H1 (cell line): ENCODE measurements at regions not wholly inside any gene's neighbourhood (a gene's known extent, or its start where the extent isn't known, plus 50 kb on each side); places are given as distances from the start of the nearest gene placed in this dataset.

Source experiments
- CTCF ChIA-PET: fragments of 300-600 bp; sonication (Branson Sonifier 250); formaldehyde crosslinking; loops from one replicate; lab custom pipeline; 2021; ENCODE audit not compliant: partially characterized antibody; lab: Charles Lee
- POLR2A ChIA-PET: fragments of 300-600 bp; sonication (Branson Sonifier 250); formaldehyde crosslinking; loops from one replicate; lab custom pipeline; 2021; ENCODE audit warnings: inconsistent platforms; ENCODE audit not compliant: partially characterized antibody; lab: Charles Lee
- DNase-seq, 2 experiments: peaks; one replicate each; pipeline versions ENCODE4 v3.0.0 to v3.0.0-alpha.2; 2010 to 2022; ENCODE audit warnings: low spot score in 2 of 2, low read depth in 1 of 2, mixed read lengths in 1 of 2
- FAIRE-seq: peaks from 2 replicates; lab custom pipeline; 2011; peaks lifted over from hg19 to GRCh38; lab: Jason Lieb, UNC
- H2AFZ ChIP-seq: 2 replicates; pipeline ENCODE4 v1.8.1; 2012; ENCODE audit warnings: low read length, inconsistent platforms
- H2AK5ac ChIP-seq: 2 replicates; pipeline ENCODE4 v1.6.1; 2013; ENCODE audit warnings: low read depth, low read length
- H2BK120ac ChIP-seq: replicated peaks from 2 replicates; pipeline ENCODE3; 2013; ENCODE audit warnings: low read depth, low read length, inconsistent platforms
- H2BK12ac ChIP-seq: 2 replicates; pipeline ENCODE4 v1.6.1; 2013; ENCODE audit warnings: low read depth, low read length
- H2BK15ac ChIP-seq: 2 replicates; pipeline ENCODE4 v1.6.1; 2013; ENCODE audit warnings: low read length
- H2BK20ac ChIP-seq: 2 replicates; pipeline ENCODE4 v1.6.1; 2013; ENCODE audit warnings: low read length
- H2BK5ac ChIP-seq: 2 replicates; pipeline ENCODE4 v1.6.1; 2013; ENCODE audit warnings: low read depth, low read length
- H3K14ac ChIP-seq: 2 replicates; pipeline ENCODE4 v1.6.1; 2013; ENCODE audit warnings: inconsistent platforms; ENCODE audit not compliant: insufficient read length
- H3K18ac ChIP-seq: 2 replicates; pipeline ENCODE4 v1.6.1; 2013; ENCODE audit warnings: low read length; ENCODE audit errors: extremely low read depth
- H3K23ac ChIP-seq: 2 replicates; pipeline ENCODE4 v1.6.1; 2013; ENCODE audit warnings: inconsistent platforms; ENCODE audit not compliant: insufficient read length
- H3K23me2 ChIP-seq: 2 replicates; pipeline ENCODE4 v1.6.1; 2013; ENCODE audit warnings: low read depth, low read length
- H3K27ac ChIP-seq: 2 replicates; pipeline ENCODE4 v1.6.1; 2011; ENCODE audit warnings: low read depth, low read length, inconsistent platforms
- H3K27me3 ChIP-seq, 4 experiments: replicated peaks in 1 of 4; 1 replicate in 1 of 4; 2 replicates in 3 of 4; pipeline versions ENCODE4 v1.6.1 to v1.8.1; 2011 to 2013; ENCODE audit warnings: low read length in 3 of 4, mild to moderate bottlenecking in 3 of 4, inconsistent platforms in 2 of 4, mixed read lengths in 2 of 4, moderate library complexity in 1 of 4; ENCODE audit not compliant: control insufficient read depth in 3 of 4, insufficient read depth in 3 of 4; ENCODE audit errors: extremely low read depth in 1 of 4
- H3K36me3 ChIP-seq, 4 experiments: 2 replicates each; pipeline versions ENCODE4 v1.6.1 to v1.8.1; 2011 to 2013; ENCODE audit warnings: mild to moderate bottlenecking in 4 of 4, low read length in 3 of 4, moderate library complexity in 2 of 4, control low read depth in 1 of 4, inconsistent platforms in 1 of 4; ENCODE audit not compliant: insufficient read depth in 4 of 4, control insufficient read depth in 2 of 4
- H3K4ac ChIP-seq: replicated peaks from 2 replicates; pipeline ENCODE3; 2013; ENCODE audit warnings: low read length, low read depth, mixed read lengths, inconsistent platforms; ENCODE audit not compliant: insufficient read length
- H3K4me1 ChIP-seq, 4 experiments: replicated peaks in 1 of 4; 1 replicate in 1 of 4; 2 replicates in 3 of 4; pipeline versions ENCODE4 v1.6.1 to v1.8.1; 2011 to 2013; ENCODE audit warnings: low read length in 3 of 4, inconsistent platforms in 2 of 4, mixed read lengths in 1 of 4; ENCODE audit not compliant: insufficient read depth in 4 of 4, control insufficient read depth in 3 of 4
- H3K4me2 ChIP-seq, 2 experiments: 2 replicates each; pipeline versions ENCODE4 v1.6.1 to v1.8.1; 2011 to 2013; ENCODE audit warnings: low read depth in 2 of 2, low read length in 2 of 2, control low read depth in 1 of 2, inconsistent platforms in 1 of 2, mild to moderate bottlenecking in 1 of 2; ENCODE audit not compliant: insufficient read depth in 1 of 2
- H3K4me3 ChIP-seq, 4 experiments: fragments of 200-600, 300-600 bp in 1 of 4; sonication (generic), shearing (Covaris generic), sonication (Bioruptor Twin) in 1 of 4; 2 replicates each; pipeline versions ENCODE4 v1.5.1 to v1.8.1; 2011 to 2016; ENCODE audit warnings: low read length in 4 of 4, low read depth in 3 of 4, control low read depth in 2 of 4, inconsistent platforms in 2 of 4, mild to moderate bottlenecking in 2 of 4, mixed read lengths in 1 of 4, moderate library complexity in 1 of 4; ENCODE audit not compliant: insufficient read depth in 2 of 4; ENCODE audit errors: extremely low read depth in 1 of 4
- H3K56ac ChIP-seq: replicated peaks from 2 replicates; pipeline ENCODE3; 2013; ENCODE audit warnings: low read depth, mild to moderate bottlenecking, mixed read lengths, low read length, inconsistent platforms; ENCODE audit not compliant: insufficient read length
- H3K79me1 ChIP-seq: 2 replicates; pipeline ENCODE4 v1.6.1; 2013; ENCODE audit warnings: low read depth, low read length, control low read depth
- H3K79me2 ChIP-seq, 2 experiments: 2 replicates each; pipeline versions ENCODE4 v1.6.1 to v1.8.1; 2012 to 2013; ENCODE audit warnings: low read length in 2 of 2, mild to moderate bottlenecking in 2 of 2, inconsistent platforms in 1 of 2; ENCODE audit not compliant: insufficient read depth in 2 of 2, control insufficient read depth in 1 of 2
- H3K9ac ChIP-seq, 4 experiments: replicated peaks in 1 of 4; 1 replicate in 1 of 4; 2 replicates in 3 of 4; pipeline versions ENCODE4 v1.6.1 to v1.8.1; 2011 to 2013; ENCODE audit warnings: low read depth in 3 of 4, low read length in 3 of 4, control low read depth in 2 of 4, mild to moderate bottlenecking in 2 of 4, moderate library complexity in 2 of 4, inconsistent platforms in 1 of 4; ENCODE audit errors: extremely low read depth in 1 of 4
- H3K9me3 ChIP-seq, 2 experiments: 2 replicates each; pipeline versions ENCODE4 v1.6.1 to v1.8.1; 2012 to 2013; ENCODE audit warnings: mild to moderate bottlenecking in 2 of 2, moderate library complexity in 2 of 2, control low read depth in 1 of 2, inconsistent platforms in 1 of 2, low read depth in 1 of 2, low read length in 1 of 2, mixed read lengths in 1 of 2; ENCODE audit not compliant: insufficient read depth in 2 of 2
- H4K20me1 ChIP-seq, 2 experiments: replicated peaks in 1 of 2; 2 replicates each; pipeline versions ENCODE3 to v1.8.1; 2011 to 2013; ENCODE audit warnings: inconsistent platforms in 2 of 2, low read length in 2 of 2, mild to moderate bottlenecking in 1 of 2; ENCODE audit not compliant: insufficient read depth in 2 of 2, control insufficient read depth in 1 of 2
- H4K5ac ChIP-seq: 2 replicates; pipeline ENCODE4 v1.6.1; 2013; ENCODE audit warnings: low read length, low read depth, mixed read lengths, inconsistent platforms; ENCODE audit not compliant: insufficient read length
- H4K8ac ChIP-seq: 2 replicates; pipeline ENCODE4 v1.8.0; 2013; ENCODE audit warnings: mild to moderate bottlenecking, moderate library complexity, low read length, inconsistent platforms; ENCODE audit not compliant: insufficient read depth; ENCODE audit errors: extremely low read depth
- H4K91ac ChIP-seq: replicated peaks from 2 replicates; pipeline ENCODE3; 2013; ENCODE audit warnings: low read length, mixed read lengths, inconsistent platforms; ENCODE audit not compliant: insufficient read length
- BACH1 ChIP-seq: IDR thresholded peaks from 2 replicates; pipeline ENCODE4 v1.6.1; 2012; ENCODE audit warnings: low read length, improper control_type of control experiment
- CBX8 ChIP-seq: fragments of 300-800, 300-1000 bp; sonication (generic); IDR thresholded peaks from 2 replicates; pipeline ENCODE4 v1.7.1; 2016; ENCODE audit warnings: low read depth, low read length, borderline replicate concordance
- GTF2F1 ChIP-seq: IDR thresholded peaks from 2 replicates; pipeline ENCODE4 v1.6.1; 2012; ENCODE audit warnings: low read depth, low read length, improper control_type of control experiment, borderline replicate concordance
- HDAC6 ChIP-seq: IDR thresholded peaks from one replicate; pipeline ENCODE4 v1.7.1; 2012; ENCODE audit warnings: low read depth, mild to moderate bottlenecking, inconsistent platforms, low read length, moderate library complexity
- JUND ChIP-seq: IDR thresholded peaks from 2 replicates; pipeline ENCODE4 v1.6.1; 2011; ENCODE audit warnings: mild to moderate bottlenecking, improper control_type of control experiment, low read length
- KDM1A ChIP-seq: fragments of 200-600, 300-600 bp; sonication (generic); IDR thresholded peaks from 2 replicates; pipeline ENCODE4 v1.7.1; 2016; ENCODE audit warnings: mild to moderate bottlenecking, low read length, borderline replicate concordance
- MAX ChIP-seq: IDR thresholded peaks from 2 replicates; pipeline ENCODE4 v1.6.1; 2012; ENCODE audit warnings: inconsistent platforms
- POU5F1 ChIP-seq: IDR thresholded peaks from 2 replicates; pipeline ENCODE4 v1.6.1; 2011; ENCODE audit warnings: low read depth, mild to moderate bottlenecking, low read length, moderate library complexity
- RAD21 ChIP-seq, 2 experiments: IDR thresholded peaks in 1 of 2; conservative IDR thresholded peaks in 1 of 2; 2 replicates each; pipeline ENCODE4 v1.6.1; 2011; ENCODE audit warnings: low read depth in 2 of 2, low read length in 2 of 2, improper control_type of control experiment in 1 of 2, inconsistent platforms in 1 of 2, mild to moderate bottlenecking in 1 of 2, moderate library complexity in 1 of 2
- SIRT6 ChIP-seq: IDR thresholded peaks from one replicate; pipeline ENCODE4 v1.7.1; 2012; ENCODE audit warnings: low read length, inconsistent platforms
- SP1 ChIP-seq: IDR thresholded peaks from 2 replicates; pipeline ENCODE4 v1.6.1; 2011; ENCODE audit warnings: low read depth, low read length
- SUZ12 ChIP-seq: fragments of 200-600 bp; sonication (generic); IDR thresholded peaks from 2 replicates; pipeline ENCODE4 v1.6.1; 2012; ENCODE audit warnings: mild to moderate bottlenecking, inconsistent platforms, low read length, moderate library complexity, mixed read lengths
- WGBS, 2 experiments: shearing (Covaris generic) in 1 of 2; methylation state at CpG; one replicate each; pipeline versions ENCODE4 v1.1.6 to v1.1.7; 2013 to 2015; ENCODE audit warnings: low lambda C conversion rate in 2 of 2, mixed read lengths in 2 of 2, inconsistent platforms in 1 of 2, low coverage in 1 of 2, missing lambda C conversion rate in 1 of 2; ENCODE audit not compliant: insufficient replicate concordance in 2 of 2, insufficient coverage in 1 of 2, insufficient read length in 1 of 2; ENCODE audit errors: extremely low coverage in 1 of 2, missing lambda C conversion rate in 1 of 2; 5-methylcytosine and 5-hydroxymethylcytosine counted together

DNA sequence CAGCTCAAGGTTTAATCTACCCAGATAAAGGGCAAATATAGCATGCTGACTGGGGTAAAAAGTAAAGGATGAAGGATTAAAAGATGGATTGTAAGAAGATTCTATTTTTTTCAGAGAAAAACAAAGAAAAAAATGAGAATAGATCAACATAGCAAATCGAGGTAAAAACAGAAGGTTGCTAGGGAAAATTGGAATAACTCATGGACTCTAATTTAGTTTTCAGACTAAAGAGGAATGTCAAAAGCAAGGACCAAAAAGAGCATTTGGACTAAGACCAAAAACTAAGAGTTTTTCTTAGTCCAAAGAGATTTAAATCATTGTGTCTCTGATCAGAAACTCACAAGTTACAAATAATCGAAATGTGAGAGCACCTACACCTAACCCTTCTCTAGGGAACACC, 250.7 kb upstream of the PTPRD start:
- H3K4me1 ChIP-seq: no peaks in the 10 kb centered on the region
- no peak overlapping the region for H2AK5ac ChIP-seq
- H3K4ac ChIP-seq: no peak overlapping the region
- H2BK20ac ChIP-seq: no peak overlapping the region
- H2BK120ac ChIP-seq: no peak overlapping the region
- no peak overlapping the region for H2BK5ac ChIP-seq
- ChIA-PET POLR2A (no interaction called here), CTCF (interaction anchor here (0.8 kb wide), 1 partner anchor 466 kb away, joined by 3 read pairs; no protein-coding TSS in a partner anchor)
- no peak overlapping the region for H4K91ac ChIP-seq
- H3K27me3 ChIP-seq: no peaks in the 10 kb centered on the region
- H3K9me3 ChIP-seq: no peaks in the 10 kb centered on the region
- no peaks in the 10 kb centered on the region for H3K79me2 ChIP-seq
- no peak overlapping the region for H3K27ac ChIP-seq
- no peak overlapping the region for H4K8ac ChIP-seq
- H3K23ac ChIP-seq: no peak overlapping the region
- no peaks in the 10 kb centered on the region for H3K36me3 ChIP-seq
- no peak overlapping the region for H3K18ac ChIP-seq
- H2BK15ac ChIP-seq: no peak overlapping the region
- H3K23me2 ChIP-seq: no peaks in the 10 kb centered on the region
- no peaks in the 10 kb centered on the region for H4K20me1 ChIP-seq
- WGBS, 2 experiments: 97% methylated on average over 2 of the region's 2 CpGs; no CpG with 5 or more reads in 1 of the 2 experiments
- H2BK12ac ChIP-seq: no peak overlapping the region
- DNase-seq (no peak), FAIRE-seq (no peak)
- H2AFZ ChIP-seq: peak overlapping the region; percentile 1; the same call in 1 of the 2 replicates
- no peak overlapping the region for H4K5ac ChIP-seq
- H3K4me2 ChIP-seq: no peak overlapping the region
- H3K4me3 ChIP-seq: no peak overlapping the region
- H3K14ac ChIP-seq: no peak overlapping the region
- no peak for TF ChIP-seq POU5F1
- no peak for TF ChIP-seq JUND
- no peak for TF ChIP-seq HDAC6
- TF ChIP-seq CBX8: no peak
- no peak for TF ChIP-seq SUZ12
- TF ChIP-seq SP1: no peak
- no peak for TF ChIP-seq GTF2F1
- TF ChIP-seq MAX: no peak
- TF ChIP-seq KDM1A: no peak
- TF ChIP-seq RAD21 (IDR thresholded peaks at IDR 0.05 in 1 of 2, conservative IDR thresholded peaks at IDR 0.05 in 1 of 2; ENCODE audit: low read depth in 2 of 2, low read length in 2 of 2): no peak
- TF ChIP-seq BACH1: no peak
- TF ChIP-seq SIRT6: no peak
- no peak overlapping the region for H3K56ac ChIP-seq
- H3K9ac ChIP-seq: no peak overlapping the region
- H3K79me1 ChIP-seq: no peaks in the 10 kb centered on the region
